ENCODE measurements at regions not wholly inside any gene's neighbourhood (a gene's known extent, or its start where the extent isn't known, plus 50 kb on each side); places are given as distances from the start of the nearest gene placed in this dataset.

DNA sequence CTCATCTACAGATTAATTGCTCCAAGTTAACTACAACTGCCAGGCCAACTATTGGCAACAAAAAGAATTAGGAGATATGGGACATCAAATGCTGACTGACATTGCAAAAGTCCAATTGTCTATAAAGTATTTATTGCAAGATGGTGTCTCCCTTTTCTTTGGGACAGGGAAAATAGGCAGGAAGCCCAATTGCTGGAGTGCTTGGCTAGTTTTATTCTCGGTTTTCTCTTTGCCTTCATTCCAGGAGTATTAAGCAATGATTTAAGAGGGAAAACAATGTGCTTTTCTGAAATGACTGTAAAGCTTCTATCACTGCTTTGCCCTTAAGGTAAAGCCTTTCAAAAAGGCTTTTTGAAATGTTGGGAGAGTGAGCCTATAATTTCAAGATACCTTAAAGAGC is 62.8 kb upstream of the DIAPH2 start:
- Mint-ChIP-seq H3K4me1 (ENCODE audit: low read depth, unreplicated experiment) (no peaks in the 10 kb centered on the region), H3K27me3 (ENCODE audit: unreplicated experiment) (peaks cover 23% of the 10 kb centered on the region), H3K9me3 (ENCODE audit: low read depth, unreplicated experiment) (no peaks in the 10 kb centered on the region), H3K4me3 (ENCODE audit: low read depth, unreplicated experiment) (no peak overlapping the region), H3K27ac (ENCODE audit: unreplicated experiment) (no peak overlapping the region), H3K36me3 (ENCODE audit: insufficient read depth, unreplicated experiment) (no peaks in the 10 kb centered on the region)
- CTCF ChIA-PET, result no interaction called here
- intact Hi-C loops (cut with micrococcal nuclease; ENCODE audit: unreplicated experiment), result no loop called here
- no peak for DNase-seq
- TF ChIP-seq, protein P1, sequence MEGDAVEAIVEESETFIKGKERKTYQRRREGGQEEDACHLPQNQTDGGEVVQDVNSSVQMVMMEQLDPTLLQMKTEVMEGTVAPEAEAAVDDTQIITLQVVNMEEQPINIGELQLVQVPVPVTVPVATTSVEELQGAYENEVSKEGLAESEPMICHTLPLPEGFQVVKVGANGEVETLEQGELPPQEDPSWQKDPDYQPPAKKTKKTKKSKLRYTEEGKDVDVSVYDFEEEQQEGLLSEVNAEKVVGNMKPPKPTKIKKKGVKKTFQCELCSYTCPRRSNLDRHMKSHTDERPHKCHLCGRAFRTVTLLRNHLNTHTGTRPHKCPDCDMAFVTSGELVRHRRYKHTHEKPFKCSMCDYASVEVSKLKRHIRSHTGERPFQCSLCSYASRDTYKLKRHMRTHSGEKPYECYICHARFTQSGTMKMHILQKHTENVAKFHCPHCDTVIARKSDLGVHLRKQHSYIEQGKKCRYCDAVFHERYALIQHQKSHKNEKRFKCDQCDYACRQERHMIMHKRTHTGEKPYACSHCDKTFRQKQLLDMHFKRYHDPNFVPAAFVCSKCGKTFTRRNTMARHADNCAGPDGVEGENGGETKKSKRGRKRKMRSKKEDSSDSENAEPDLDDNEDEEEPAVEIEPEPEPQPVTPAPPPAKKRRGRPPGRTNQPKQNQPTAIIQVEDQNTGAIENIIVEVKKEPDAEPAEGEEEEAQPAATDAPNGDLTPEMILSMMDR (IDR thresholded peaks at IDR 0.05; ENCODE audit: unreplicated experiment), result no peak
- BruUV-seq (replicated peaks), result no TSS peak
